Upper lobe of left lung (tissue), 6 donors: ENCODE measurements at regions not wholly inside any gene's neighbourhood (a gene's known extent, or its start where the extent isn't known, plus 50 kb on each side); places are given as distances from the start of the nearest gene placed in this dataset.
"Not testable (repeated sequence)": the region's sequence is repeated elsewhere in the genome, so short reads cannot be mapped to it uniquely, and the experiment has no call there.

Source experiments
- ATAC-seq, 2 donors: fragments of 200-7000 bp; cut with Tn5 transposase; one replicate each; pipeline ENCODE4 v1.9.1; 2022; ENCODE audit warnings: mild to moderate bottlenecking in 2 of 2, moderate library complexity in 2 of 2; ENCODE audit not compliant: low FRiP score in 2 of 2
- DNase-seq, 2 donors: peaks; one replicate each; pipeline ENCODE4 v3.0.0-alpha.2; 2019 to 2020
- H3K27ac ChIP-seq, 4 donors: fragments of 200-600 bp; sonication (generic); one replicate each; pipeline ENCODE4 v1.5.1; 2016 to 2019
- H3K27me3 ChIP-seq, 4 donors: fragments of 200-600 bp; sonication (generic); one replicate each; pipeline ENCODE4 v1.5.1; 2017 to 2019
- H3K36me3 ChIP-seq, 4 donors: fragments of 200-600 bp; sonication (generic); one replicate each; pipeline ENCODE4 v1.5.1; 2016 to 2019
- H3K4me1 ChIP-seq, 4 donors: fragments of 200-600 bp; sonication (generic); one replicate each; pipeline ENCODE4 v1.5.1; 2018 to 2019
- H3K4me3 ChIP-seq, 4 donors: fragments of 200-600 bp; sonication (generic); one replicate each; pipeline ENCODE4 v1.5.1; 2017 to 2019; ENCODE audit warnings: mild to moderate bottlenecking in 2 of 4, moderate library complexity in 1 of 4
- H3K9me3 ChIP-seq, 4 donors: fragments of 200-600 bp; sonication (generic); one replicate each; pipeline ENCODE4 v1.5.1; 2018 to 2019
- CTCF ChIP-seq, 6 experiments: fragments of 450-650 bp in 4 of 6; fragments of 200-600 bp in 2 of 6; sonication (generic) in 2 of 6; IDR thresholded peaks; one replicate each; pipeline ENCODE4 v1.5.1; 2016 to 2019; ENCODE audit warnings: antibody characterized with exemption in 6 of 6
- EP300 ChIP-seq, 4 donors: sonication (generic); formaldehyde crosslinking; IDR thresholded peaks; one replicate each; pipeline ENCODE4 v1.5.1; 2017; ENCODE audit warnings: antibody characterized with exemption in 4 of 4, control low read depth in 2 of 4
- POLR2A ChIP-seq, 4 donors: fragments of 450-650 bp; IDR thresholded peaks; one replicate each; pipeline ENCODE4 v1.5.1; 2016 to 2017; ENCODE audit warnings: antibody characterized with exemption in 4 of 4, mild to moderate bottlenecking in 2 of 4
- POLR2AphosphoS5 ChIP-seq, 2 donors: sonication (generic); formaldehyde crosslinking; IDR thresholded peaks; one replicate each; pipeline ENCODE4 v1.5.1; 2017; ENCODE audit warnings: antibody characterized with exemption in 2 of 2
- WGBS, 2 donors: methylation state at CpG; one replicate each; pipeline ENCODE4 v1.1.5; 2017 to 2018; 5-methylcytosine and 5-hydroxymethylcytosine counted together
- donor health status: DM: no; HTN: no; CAD: no; lungs with moderate emphysema.
- donor health status: DM: no; HTN: yes; CAD: no; lungs with severe emphysema.

GRCh38 chr9:29397148-29397547, 1823.9 kb upstream of the C9orf72 start:
- Histone ChIP-seq H3K27ac (no peak overlapping the region), H3K27me3 (no peaks in the 10 kb centered on the region), H3K4me1 (no peaks in the 10 kb centered on the region), H3K9me3 (no peaks in the 10 kb centered on the region), H3K4me3 (no peak overlapping the region), H3K36me3 (no peaks in the 10 kb centered on the region)
- no peak for ATAC-seq
- WGBS, 2 donors, result 82 to 83% methylated on average over 3 of the region's 3 CpGs
- TF ChIP-seq POLR2AphosphoS5 (IDR thresholded peaks at IDR 0.05) (no peak), POLR2A (IDR thresholded peaks at IDR 0.05) (no peak), EP300 (IDR thresholded peaks at IDR 0.05) (no peak), CTCF (IDR thresholded peaks at IDR 0.05) (no peak)
- no peak for DNase-seq

DNA sequence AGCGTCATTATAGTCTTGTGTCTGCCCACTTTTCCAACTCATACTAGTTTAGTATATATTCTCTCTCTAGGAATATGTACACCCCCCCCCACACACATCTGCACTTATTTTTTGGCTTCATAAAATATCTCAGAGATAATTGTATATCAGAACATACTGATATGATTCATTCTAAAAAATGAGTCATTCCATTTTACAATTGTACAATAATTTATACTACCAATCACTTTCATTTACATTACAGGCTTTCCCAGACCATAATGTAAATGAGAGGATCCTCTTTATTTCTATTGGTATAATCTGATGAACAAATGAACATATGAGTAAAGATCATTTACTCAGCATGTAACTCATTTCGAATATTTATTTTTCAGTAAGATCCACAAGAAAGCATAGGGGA, 1842.9 kb upstream of the C9orf72 start:
- no peaks in the 10 kb centered on the region for H3K36me3 ChIP-seq
- no peak for DNase-seq
- 72 to 80% methylated on average over 2 of the region's 2 CpGs for WGBS, 2 donors
- H3K4me1 ChIP-seq, result no peaks in the 10 kb centered on the region
- no peak for ATAC-seq
- H3K27ac ChIP-seq, result no peak overlapping the region
- H3K4me3 ChIP-seq, result no peak overlapping the region
- TF ChIP-seq POLR2A (IDR thresholded peaks at IDR 0.05) (no peak), CTCF (IDR thresholded peaks at IDR 0.05) (no peak), EP300 (IDR thresholded peaks at IDR 0.05) (no peak), POLR2AphosphoS5 (IDR thresholded peaks at IDR 0.05) (no peak)
- H3K9me3 ChIP-seq, result no peaks in the 10 kb centered on the region
- no peaks in the 10 kb centered on the region for H3K27me3 ChIP-seq

- Histone ChIP-seq H3K27me3 (no peaks in the 10 kb centered on the region), H3K4me1 (no peaks in the 10 kb centered on the region), H3K27ac (no peak overlapping the region), H3K9me3 (no peaks in the 10 kb centered on the region), H3K36me3 (no peaks in the 10 kb centered on the region), H3K4me3 (no peak overlapping the region)
- WGBS, 2 donors, result 10 to 24% methylated on average over 3 of the region's 3 CpGs
- TF ChIP-seq CTCF (IDR thresholded peaks at IDR 0.05) (no peak), POLR2AphosphoS5 (IDR thresholded peaks at IDR 0.05) (no peak), POLR2A (IDR thresholded peaks at IDR 0.05) (no peak), EP300 (IDR thresholded peaks at IDR 0.05) (no peak)
- DNase-seq (no peak), ATAC-seq (no peak)
Measured at GRCh38 chr9:29422438-29422837, 1849.2 kb upstream of the C9orf72 start.

DNA sequence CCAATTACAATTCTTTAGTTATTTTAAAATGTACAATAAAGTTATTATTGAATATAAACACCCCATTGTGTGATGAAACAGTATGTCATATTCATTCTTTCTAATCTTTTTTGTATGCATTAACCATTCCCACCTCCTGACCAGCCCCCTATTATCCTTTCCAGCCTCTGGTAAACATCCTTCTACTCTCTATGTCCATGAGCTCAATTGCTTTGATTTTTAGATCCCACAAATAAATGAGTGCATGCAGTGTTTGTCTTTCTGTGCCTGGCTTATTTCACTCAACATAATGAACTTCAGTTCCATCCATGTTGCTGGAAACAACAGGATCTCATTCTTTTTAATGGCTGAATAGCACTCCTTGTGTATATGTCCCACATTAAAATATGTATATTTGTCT, 1858.9 kb upstream of the C9orf72 start:
- Histone ChIP-seq H3K4me3 (no peak overlapping the region), H3K9me3 (peaks cover 0 to 4% (median 0%) of the 10 kb centered on the region in 4 donors), H3K27ac (no peak overlapping the region), H3K27me3 (no peaks in the 10 kb centered on the region), H3K4me1 (no peaks in the 10 kb centered on the region), H3K36me3 (no peaks in the 10 kb centered on the region)
- ATAC-seq (no peak), DNase-seq (no peak)
- TF ChIP-seq POLR2AphosphoS5 (IDR thresholded peaks at IDR 0.05), result no peak
- TF ChIP-seq POLR2A (IDR thresholded peaks at IDR 0.05), result no peak
- TF ChIP-seq CTCF (IDR thresholded peaks at IDR 0.05), result no peak
- TF ChIP-seq EP300 (IDR thresholded peaks at IDR 0.05), result no peak

DNA sequence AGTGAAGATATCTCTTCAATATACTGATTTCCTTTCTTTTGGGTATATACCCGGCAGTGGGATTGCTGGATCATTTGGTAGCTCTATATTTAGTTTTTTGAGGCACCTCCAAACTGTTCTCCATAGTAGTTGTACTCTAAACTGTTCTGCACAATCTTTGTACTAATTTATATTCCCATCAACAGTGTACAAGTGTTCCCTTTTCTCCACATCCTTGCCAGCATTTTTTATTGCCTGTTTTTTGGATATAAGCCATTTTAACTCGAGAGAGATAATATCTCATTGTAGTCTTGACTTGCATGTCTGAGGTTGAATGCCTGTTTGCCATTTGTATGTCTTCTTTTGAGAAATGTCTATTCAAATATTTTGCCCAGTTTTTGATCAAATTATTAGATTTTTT, 1859.4 kb upstream of the C9orf72 start:
- not testable (repeated sequence) for H3K27me3 ChIP-seq, H3K4me1 ChIP-seq, ATAC-seq, DNase-seq, H3K36me3 ChIP-seq, H3K9me3 ChIP-seq, H3K27ac ChIP-seq, H3K4me3 ChIP-seq
- WGBS, 2 donors, result 47 to 57% methylated on average over 2 of the region's 2 CpGs
